ENCODE measurements at regions not wholly inside any gene's neighbourhood (a gene's known extent, or its start where the extent isn't known, plus 50 kb on each side); places are given as distances from the start of the nearest gene placed in this dataset.

GRCh38 chr3:15924914-15925313, 127.1 kb upstream of the ANKRD28 start:
- H3K4me3 ChIP-seq (ENCODE audit: low read depth, low read length), result no peak overlapping the region
- no peak for TF ChIP-seq CTCF (IDR thresholded peaks at IDR 0.05; ENCODE audit: insufficient read depth, low read length, severe bottlenecking)
- FAIRE-seq, result no peak
- H3K36me3 ChIP-seq (ENCODE audit: control insufficient read depth, insufficient read depth, low read length), result no peaks in the 10 kb centered on the region
- H3K27me3 ChIP-seq (ENCODE audit: control insufficient read depth, insufficient read depth, low read length), result no peaks in the 10 kb centered on the region
- DNase-seq (ENCODE audit: low read depth), result peak; percentile 14

- FAIRE-seq (no peak), DNase-seq (ENCODE audit: low read depth) (no peak)
- Histone ChIP-seq H3K4me3 (ENCODE audit: low read depth, low read length) (no peak overlapping the region), H3K27me3 (ENCODE audit: control insufficient read depth, insufficient read depth, low read length) (no peaks in the 10 kb centered on the region), H3K36me3 (ENCODE audit: control insufficient read depth, insufficient read depth, low read length) (no peaks in the 10 kb centered on the region)
- no peak for TF ChIP-seq CTCF (IDR thresholded peaks at IDR 0.05; ENCODE audit: insufficient read depth, low read length, severe bottlenecking)
Measured at GRCh38 chr3:15926871-15927270, 129.1 kb upstream of the ANKRD28 start.

GRCh38 chr3:15927969-15928368, 130.2 kb upstream of the ANKRD28 start:
- H3K27me3 ChIP-seq (ENCODE audit: control insufficient read depth, insufficient read depth, low read length), result no peaks in the 10 kb centered on the region
- no peak for FAIRE-seq
- no peak for DNase-seq (ENCODE audit: low read depth)
- TF ChIP-seq CTCF (IDR thresholded peaks at IDR 0.05; ENCODE audit: insufficient read depth, low read length, severe bottlenecking), result no peak
- no peak overlapping the region for H3K4me3 ChIP-seq (ENCODE audit: low read depth, low read length)
- no peaks in the 10 kb centered on the region for H3K36me3 ChIP-seq (ENCODE audit: control insufficient read depth, insufficient read depth, low read length)

GRCh38 chr3:15929944-15930571, 132.3 kb upstream of the ANKRD28 start:
- Histone ChIP-seq H3K36me3 (ENCODE audit: control insufficient read depth, insufficient read depth, low read length) (no peaks in the 10 kb centered on the region), H3K27me3 (ENCODE audit: control insufficient read depth, insufficient read depth, low read length) (no peaks in the 10 kb centered on the region), H3K4me3 (ENCODE audit: low read depth, low read length) (no peak overlapping the region)
- no peak for TF ChIP-seq CTCF (IDR thresholded peaks at IDR 0.05; ENCODE audit: insufficient read depth, low read length, severe bottlenecking)
- DNase-seq (ENCODE audit: low read depth), result no peak
- no peak for FAIRE-seq

- DNase-seq (ENCODE audit: low read depth), result no peak
- TF ChIP-seq CTCF (IDR thresholded peaks at IDR 0.05; ENCODE audit: insufficient read depth, low read length, severe bottlenecking), result no peak
- H3K27me3 ChIP-seq (ENCODE audit: control insufficient read depth, insufficient read depth, low read length), result no peaks in the 10 kb centered on the region
- no peaks in the 10 kb centered on the region for H3K36me3 ChIP-seq (ENCODE audit: control insufficient read depth, insufficient read depth, low read length)
- H3K4me3 ChIP-seq (ENCODE audit: low read depth, low read length), result no peak overlapping the region
- FAIRE-seq, result no peak
Measured at GRCh38 chr3:15932348-15933300, 134.8 kb upstream of the ANKRD28 start.
